GM23338 (cell line): ENCODE measurements at regions not wholly inside any gene's neighbourhood (a gene's known extent, or its start where the extent isn't known, plus 50 kb on each side); places are given as distances from the start of the nearest gene placed in this dataset.

Source experiments
- ATAC-seq: fragments of 200-7000 bp; cut with Tn5 transposase; 3 replicates; pipeline ENCODE4 v1.9.1; 2020
- DNase-seq: peaks from one replicate; pipeline ENCODE4 v3.0.0-alpha.2; 2015; ENCODE audit warnings: low spot score
- H2AFZ ChIP-seq: fragments of 200-600 bp; sonication (generic); 2 replicates; pipeline ENCODE4 v1.8.0; 2016; ENCODE audit warnings: antibody characterized with exemption, mild to moderate bottlenecking, moderate library complexity
- H3F3A ChIP-seq: fragments of 200-600 bp; sonication (generic); replicated peaks from 2 replicates; pipeline ENCODE4 v1.8.0; 2017; ENCODE audit warnings: antibody characterized with exemption, mixed run types, low read depth
- H3K27ac ChIP-seq: fragments of 200-600 bp; sonication (generic); 2 replicates; pipeline ENCODE4 v1.6.1; 2016; ENCODE audit warnings: low read depth
- H3K27me3 ChIP-seq: fragments of 200-600 bp; sonication (generic); 2 replicates; pipeline ENCODE4 v1.8.0; 2016; ENCODE audit warnings: mild to moderate bottlenecking, mixed run types, moderate library complexity; ENCODE audit not compliant: insufficient read depth
- H3K36me3 ChIP-seq: fragments of 200-600 bp; sonication (generic); 2 replicates; pipeline ENCODE4 v1.8.0; 2016; ENCODE audit warnings: mild to moderate bottlenecking; ENCODE audit not compliant: insufficient read depth
- H3K4me1 ChIP-seq: fragments of 200-600 bp; sonication (generic); 2 replicates; pipeline ENCODE4 v1.8.0; 2016; ENCODE audit warnings: mild to moderate bottlenecking, moderate library complexity; ENCODE audit not compliant: insufficient read depth
- H3K4me2 ChIP-seq: fragments of 200-600 bp; sonication (generic); 2 replicates; pipeline ENCODE4 v1.7.1; 2017; ENCODE audit warnings: mixed run types
- H3K4me3 ChIP-seq: fragments of 200-600 bp; sonication (generic); 2 replicates; pipeline ENCODE4 v1.6.1; 2016; ENCODE audit warnings: mixed run types
- H3K79me2 ChIP-seq: fragments of 200-600 bp; sonication (generic); replicated peaks from 2 replicates; pipeline ENCODE4 v1.8.0; 2017; ENCODE audit warnings: mild to moderate bottlenecking; ENCODE audit not compliant: insufficient read depth
- H3K9me2 ChIP-seq: fragments of 200-600 bp; sonication (generic); 2 replicates; pipeline ENCODE4 v1.8.0; 2017; ENCODE audit not compliant: insufficient read depth
- H4K20me1 ChIP-seq: fragments of 200-600 bp; sonication (generic); replicated peaks from 2 replicates; pipeline ENCODE4 v1.8.0; 2017; ENCODE audit warnings: mild to moderate bottlenecking; ENCODE audit not compliant: insufficient read depth
- H3K27ac Mint-ChIP-seq: 2 replicates; pipeline ENCODE4 v1.8.0; 2020; ENCODE audit warnings: inconsistent platforms, mild to moderate bottlenecking, moderate library complexity, mixed read lengths
- H3K27me3 Mint-ChIP-seq: 3 replicates; pipeline ENCODE4 v1.8.0; 2022; ENCODE audit warnings: low read depth, mild to moderate bottlenecking, moderate library complexity, mixed read lengths, inconsistent platforms; ENCODE audit not compliant: insufficient read depth, poor library complexity
- H3K36me3 Mint-ChIP-seq: 3 replicates; pipeline ENCODE4 v1.8.0; 2021; ENCODE audit warnings: low read depth, mild to moderate bottlenecking, inconsistent platforms, moderate library complexity, mixed read lengths
- H3K4me1 Mint-ChIP-seq: 3 replicates; pipeline ENCODE4 v1.8.0; 2020; ENCODE audit warnings: mild to moderate bottlenecking, inconsistent platforms, mixed read lengths
- H3K4me3 Mint-ChIP-seq: 3 replicates; pipeline ENCODE4 v1.8.0; 2021; ENCODE audit warnings: moderate library complexity, mild to moderate bottlenecking, inconsistent platforms, mixed read lengths
- H3K9me3 Mint-ChIP-seq: 3 replicates; pipeline ENCODE4 v1.8.0; 2020; ENCODE audit warnings: moderate library complexity, mild to moderate bottlenecking, inconsistent platforms, mixed read lengths
- CREB1 ChIP-seq: fragments of 250-450 bp; sonication (Bioruptor Pico); IDR thresholded peaks from 2 replicates; pipeline ENCODE4 v1.5.0; 2020; ENCODE audit warnings: low read depth, mild to moderate bottlenecking, moderate library complexity
- EZH2 ChIP-seq: fragments of 200-600 bp; sonication (generic); IDR thresholded peaks from one replicate; pipeline ENCODE4 v1.8.0; 2017; ENCODE audit warnings: antibody characterized with exemption, mild to moderate bottlenecking, low read depth; ENCODE audit not compliant: unreplicated experiment
- EZH2phosphoT487 ChIP-seq: fragments of 200-600 bp; sonication (generic); IDR thresholded peaks from one replicate; pipeline ENCODE4 v1.8.1; 2018; ENCODE audit warnings: antibody characterized with exemption; ENCODE audit not compliant: unreplicated experiment
- JUNB ChIP-seq: IDR thresholded peaks from one replicate; pipeline ENCODE4 v1.6.1; 2016; ENCODE audit warnings: antibody characterized with exemption; ENCODE audit not compliant: unreplicated experiment
- NANOG ChIP-seq: IDR thresholded peaks from 2 replicates; pipeline ENCODE4 v1.6.1; 2016; ENCODE audit warnings: antibody characterized with exemption, borderline replicate concordance
- POLR2AphosphoS5 ChIP-seq: IDR thresholded peaks from 2 replicates; pipeline ENCODE4 v1.6.1; 2016; ENCODE audit warnings: antibody characterized with exemption, low read depth
- STAT1 ChIP-seq: IDR thresholded peaks from one replicate; pipeline ENCODE4 v1.6.1; 2016; ENCODE audit warnings: antibody characterized with exemption; ENCODE audit not compliant: unreplicated experiment
- ZNF114 ChIP-seq: fragments of 250-450 bp; sonication (Bioruptor Pico); IDR thresholded peaks from 2 replicates; pipeline ENCODE4 v1.5.0; 2020; ENCODE audit warnings: mild to moderate bottlenecking, moderate library complexity
- ZNF331 ChIP-seq: fragments of 250-450 bp; sonication (Bioruptor Pico); IDR thresholded peaks from 2 replicates; pipeline ENCODE4 v1.5.0; 2020; ENCODE audit warnings: low read depth, mild to moderate bottlenecking, moderate library complexity
- TF ChIP-seq, protein P1 (sequence below): IDR thresholded peaks from 2 replicates; pipeline ENCODE4 v1.6.1; 2016; ENCODE audit warnings: antibody characterized with exemption
- TF ChIP-seq, protein P2 (sequence below): IDR thresholded peaks from one replicate; pipeline ENCODE4 v1.6.1; 2018; ENCODE audit warnings: antibody characterized with exemption; ENCODE audit not compliant: unreplicated experiment
- TF ChIP-seq, protein P3 (sequence below), 2 experiments: fragments of 200-600 bp in 1 of 2; sonication (generic) in 1 of 2; conservative IDR thresholded peaks; 2 replicates each; pipeline versions ENCODE4 v1.5.1 to v1.6.1; 2016 to 2017; ENCODE audit warnings: antibody characterized with exemption in 2 of 2, low read depth in 2 of 2, mild to moderate bottlenecking in 2 of 2, moderate library complexity in 1 of 2
- TF ChIP-seq, protein P4 (sequence below): fragments of 250-450 bp; sonication (Bioruptor Pico); IDR thresholded peaks from 2 replicates; pipeline ENCODE4 v1.5.0; 2020; ENCODE audit warnings: mild to moderate bottlenecking, moderate library complexity

DNA sequence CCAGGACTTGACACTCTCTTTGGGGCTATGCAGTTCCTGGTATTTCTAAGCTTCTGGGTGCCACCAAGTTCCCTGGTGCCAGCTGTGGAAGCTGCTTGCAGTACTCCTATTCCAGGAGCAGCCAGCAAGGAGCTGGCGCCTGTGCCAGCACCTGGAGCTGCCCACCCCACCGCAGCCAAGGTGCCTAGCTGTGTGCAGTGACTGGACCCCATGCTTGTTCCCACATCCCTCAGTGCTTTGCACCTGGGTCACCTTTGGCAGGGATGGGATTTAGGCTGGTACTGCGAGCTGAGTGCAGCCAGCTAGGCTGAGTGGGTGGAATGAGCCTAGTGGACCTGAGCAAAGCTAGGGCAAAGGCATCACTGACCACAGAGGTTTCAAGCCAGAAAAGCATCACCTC, 1674.9 kb downstream of the HACE1 start:
- no peak overlapping the region for H3K4me3 Mint-ChIP-seq
- DNase-seq (no peak), ATAC-seq (no peak)
- TF ChIP-seq STAT1, result no peak
- TF ChIP-seq, protein P1, sequence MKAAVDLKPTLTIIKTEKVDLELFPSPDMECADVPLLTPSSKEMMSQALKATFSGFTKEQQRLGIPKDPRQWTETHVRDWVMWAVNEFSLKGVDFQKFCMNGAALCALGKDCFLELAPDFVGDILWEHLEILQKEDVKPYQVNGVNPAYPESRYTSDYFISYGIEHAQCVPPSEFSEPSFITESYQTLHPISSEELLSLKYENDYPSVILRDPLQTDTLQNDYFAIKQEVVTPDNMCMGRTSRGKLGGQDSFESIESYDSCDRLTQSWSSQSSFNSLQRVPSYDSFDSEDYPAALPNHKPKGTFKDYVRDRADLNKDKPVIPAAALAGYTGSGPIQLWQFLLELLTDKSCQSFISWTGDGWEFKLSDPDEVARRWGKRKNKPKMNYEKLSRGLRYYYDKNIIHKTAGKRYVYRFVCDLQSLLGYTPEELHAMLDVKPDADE, result no peak
- TF ChIP-seq, protein P2, sequence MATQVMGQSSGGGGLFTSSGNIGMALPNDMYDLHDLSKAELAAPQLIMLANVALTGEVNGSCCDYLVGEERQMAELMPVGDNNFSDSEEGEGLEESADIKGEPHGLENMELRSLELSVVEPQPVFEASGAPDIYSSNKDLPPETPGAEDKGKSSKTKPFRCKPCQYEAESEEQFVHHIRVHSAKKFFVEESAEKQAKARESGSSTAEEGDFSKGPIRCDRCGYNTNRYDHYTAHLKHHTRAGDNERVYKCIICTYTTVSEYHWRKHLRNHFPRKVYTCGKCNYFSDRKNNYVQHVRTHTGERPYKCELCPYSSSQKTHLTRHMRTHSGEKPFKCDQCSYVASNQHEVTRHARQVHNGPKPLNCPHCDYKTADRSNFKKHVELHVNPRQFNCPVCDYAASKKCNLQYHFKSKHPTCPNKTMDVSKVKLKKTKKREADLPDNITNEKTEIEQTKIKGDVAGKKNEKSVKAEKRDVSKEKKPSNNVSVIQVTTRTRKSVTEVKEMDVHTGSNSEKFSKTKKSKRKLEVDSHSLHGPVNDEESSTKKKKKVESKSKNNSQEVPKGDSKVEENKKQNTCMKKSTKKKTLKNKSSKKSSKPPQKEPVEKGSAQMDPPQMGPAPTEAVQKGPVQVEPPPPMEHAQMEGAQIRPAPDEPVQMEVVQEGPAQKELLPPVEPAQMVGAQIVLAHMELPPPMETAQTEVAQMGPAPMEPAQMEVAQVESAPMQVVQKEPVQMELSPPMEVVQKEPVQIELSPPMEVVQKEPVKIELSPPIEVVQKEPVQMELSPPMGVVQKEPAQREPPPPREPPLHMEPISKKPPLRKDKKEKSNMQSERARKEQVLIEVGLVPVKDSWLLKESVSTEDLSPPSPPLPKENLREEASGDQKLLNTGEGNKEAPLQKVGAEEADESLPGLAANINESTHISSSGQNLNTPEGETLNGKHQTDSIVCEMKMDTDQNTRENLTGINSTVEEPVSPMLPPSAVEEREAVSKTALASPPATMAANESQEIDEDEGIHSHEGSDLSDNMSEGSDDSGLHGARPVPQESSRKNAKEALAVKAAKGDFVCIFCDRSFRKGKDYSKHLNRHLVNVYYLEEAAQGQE, result no peak
- no peak for TF ChIP-seq ZNF114 (CRISPR knock-in tag)
- no peak for TF ChIP-seq JUNB
- TF ChIP-seq, protein P3, sequence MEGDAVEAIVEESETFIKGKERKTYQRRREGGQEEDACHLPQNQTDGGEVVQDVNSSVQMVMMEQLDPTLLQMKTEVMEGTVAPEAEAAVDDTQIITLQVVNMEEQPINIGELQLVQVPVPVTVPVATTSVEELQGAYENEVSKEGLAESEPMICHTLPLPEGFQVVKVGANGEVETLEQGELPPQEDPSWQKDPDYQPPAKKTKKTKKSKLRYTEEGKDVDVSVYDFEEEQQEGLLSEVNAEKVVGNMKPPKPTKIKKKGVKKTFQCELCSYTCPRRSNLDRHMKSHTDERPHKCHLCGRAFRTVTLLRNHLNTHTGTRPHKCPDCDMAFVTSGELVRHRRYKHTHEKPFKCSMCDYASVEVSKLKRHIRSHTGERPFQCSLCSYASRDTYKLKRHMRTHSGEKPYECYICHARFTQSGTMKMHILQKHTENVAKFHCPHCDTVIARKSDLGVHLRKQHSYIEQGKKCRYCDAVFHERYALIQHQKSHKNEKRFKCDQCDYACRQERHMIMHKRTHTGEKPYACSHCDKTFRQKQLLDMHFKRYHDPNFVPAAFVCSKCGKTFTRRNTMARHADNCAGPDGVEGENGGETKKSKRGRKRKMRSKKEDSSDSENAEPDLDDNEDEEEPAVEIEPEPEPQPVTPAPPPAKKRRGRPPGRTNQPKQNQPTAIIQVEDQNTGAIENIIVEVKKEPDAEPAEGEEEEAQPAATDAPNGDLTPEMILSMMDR (conservative IDR thresholded peaks at IDR 0.05; ENCODE audit: low read depth in 2 of 2), result no peak
- TF ChIP-seq ZNF331, result no peak
- TF ChIP-seq, protein P4, sequence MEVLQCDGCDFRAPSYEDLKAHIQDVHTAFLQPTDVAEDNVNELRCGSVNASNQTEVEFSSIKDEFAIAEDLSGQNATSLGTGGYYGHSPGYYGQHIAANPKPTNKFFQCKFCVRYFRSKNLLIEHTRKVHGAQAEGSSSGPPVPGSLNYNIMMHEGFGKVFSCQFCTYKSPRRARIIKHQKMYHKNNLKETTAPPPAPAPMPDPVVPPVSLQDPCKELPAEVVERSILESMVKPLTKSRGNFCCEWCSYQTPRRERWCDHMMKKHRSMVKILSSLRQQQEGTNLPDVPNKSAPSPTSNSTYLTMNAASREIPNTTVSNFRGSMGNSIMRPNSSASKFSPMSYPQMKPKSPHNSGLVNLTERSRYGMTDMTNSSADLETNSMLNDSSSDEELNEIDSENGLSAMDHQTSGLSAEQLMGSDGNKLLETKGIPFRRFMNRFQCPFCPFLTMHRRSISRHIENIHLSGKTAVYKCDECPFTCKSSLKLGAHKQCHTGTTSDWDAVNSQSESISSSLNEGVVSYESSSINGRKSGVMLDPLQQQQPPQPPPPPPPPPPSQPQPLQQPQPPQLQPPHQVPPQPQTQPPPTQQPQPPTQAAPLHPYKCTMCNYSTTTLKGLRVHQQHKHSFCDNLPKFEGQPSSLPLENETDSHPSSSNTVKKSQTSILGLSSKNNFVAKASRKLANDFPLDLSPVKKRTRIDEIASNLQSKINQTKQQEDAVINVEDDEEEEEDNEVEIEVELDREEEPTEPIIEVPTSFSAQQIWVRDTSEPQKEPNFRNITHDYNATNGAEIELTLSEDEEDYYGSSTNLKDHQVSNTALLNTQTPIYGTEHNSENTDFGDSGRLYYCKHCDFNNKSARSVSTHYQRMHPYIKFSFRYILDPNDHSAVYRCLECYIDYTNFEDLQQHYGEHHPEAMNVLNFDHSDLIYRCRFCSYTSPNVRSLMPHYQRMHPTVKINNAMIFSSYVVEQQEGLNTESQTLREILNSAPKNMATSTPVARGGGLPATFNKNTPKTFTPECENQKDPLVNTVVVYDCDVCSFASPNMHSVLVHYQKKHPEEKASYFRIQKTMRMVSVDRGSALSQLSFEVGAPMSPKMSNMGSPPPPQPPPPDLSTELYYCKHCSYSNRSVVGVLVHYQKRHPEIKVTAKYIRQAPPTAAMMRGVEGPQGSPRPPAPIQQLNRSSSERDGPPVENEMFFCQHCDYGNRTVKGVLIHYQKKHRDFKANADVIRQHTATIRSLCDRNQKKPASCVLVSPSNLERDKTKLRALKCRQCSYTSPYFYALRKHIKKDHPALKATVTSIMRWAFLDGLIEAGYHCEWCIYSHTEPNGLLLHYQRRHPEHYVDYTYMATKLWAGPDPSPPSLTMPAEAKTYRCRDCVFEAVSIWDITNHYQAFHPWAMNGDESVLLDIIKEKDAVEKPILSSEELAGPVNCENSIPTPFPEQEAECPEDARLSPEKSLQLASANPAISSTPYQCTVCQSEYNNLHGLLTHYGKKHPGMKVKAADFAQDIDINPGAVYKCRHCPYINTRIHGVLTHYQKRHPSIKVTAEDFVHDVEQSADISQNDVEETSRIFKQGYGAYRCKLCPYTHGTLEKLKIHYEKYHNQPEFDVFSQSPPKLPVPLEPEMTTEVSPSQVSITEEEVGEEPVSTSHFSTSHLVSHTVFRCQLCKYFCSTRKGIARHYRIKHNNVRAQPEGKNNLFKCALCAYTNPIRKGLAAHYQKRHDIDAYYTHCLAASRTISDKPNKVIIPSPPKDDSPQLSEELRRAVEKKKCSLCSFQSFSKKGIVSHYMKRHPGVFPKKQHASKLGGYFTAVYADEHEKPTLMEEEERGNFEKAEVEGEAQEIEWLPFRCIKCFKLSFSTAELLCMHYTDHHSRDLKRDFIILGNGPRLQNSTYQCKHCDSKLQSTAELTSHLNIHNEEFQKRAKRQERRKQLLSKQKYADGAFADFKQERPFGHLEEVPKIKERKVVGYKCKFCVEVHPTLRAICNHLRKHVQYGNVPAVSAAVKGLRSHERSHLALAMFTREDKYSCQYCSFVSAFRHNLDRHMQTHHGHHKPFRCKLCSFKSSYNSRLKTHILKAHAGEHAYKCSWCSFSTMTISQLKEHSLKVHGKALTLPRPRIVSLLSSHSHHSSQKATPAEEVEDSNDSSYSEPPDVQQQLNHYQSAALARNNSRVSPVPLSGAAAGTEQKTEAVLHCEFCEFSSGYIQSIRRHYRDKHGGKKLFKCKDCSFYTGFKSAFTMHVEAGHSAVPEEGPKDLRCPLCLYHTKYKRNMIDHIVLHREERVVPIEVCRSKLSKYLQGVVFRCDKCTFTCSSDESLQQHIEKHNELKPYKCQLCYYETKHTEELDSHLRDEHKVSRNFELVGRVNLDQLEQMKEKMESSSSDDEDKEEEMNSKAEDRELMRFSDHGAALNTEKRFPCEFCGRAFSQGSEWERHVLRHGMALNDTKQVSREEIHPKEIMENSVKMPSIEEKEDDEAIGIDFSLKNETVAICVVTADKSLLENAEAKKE (CRISPR knock-in tag), result no peak
- TF ChIP-seq NANOG, result no peak
- no peak for TF ChIP-seq EZH2phosphoT487
- TF ChIP-seq CREB1 (CRISPR knock-in tag), result no peak
- no peak for TF ChIP-seq POLR2AphosphoS5
- TF ChIP-seq EZH2, result no peak
- no peaks in the 10 kb centered on the region for H3K36me3 Mint-ChIP-seq
- H3K27me3 Mint-ChIP-seq, result peaks cover 1% of the 10 kb centered on the region
- Histone ChIP-seq H3K9me2 (no peaks in the 10 kb centered on the region), H3K27ac (no peak overlapping the region), H3K4me1 (no peaks in the 10 kb centered on the region), H2AFZ (no peak overlapping the region), H3K27me3 (no peaks in the 10 kb centered on the region), H4K20me1 (no peaks in the 10 kb centered on the region), H3K4me2 (no peak overlapping the region), H3K4me3 (no peak overlapping the region), H3K79me2 (no peaks in the 10 kb centered on the region), H3F3A (no peaks in the 10 kb centered on the region), H3K36me3 (no peaks in the 10 kb centered on the region)
- H3K27ac Mint-ChIP-seq, result no peak overlapping the region
- H3K9me3 Mint-ChIP-seq, result no peaks in the 10 kb centered on the region; the same call in 2 of the 3 replicates
- no peaks in the 10 kb centered on the region for H3K4me1 Mint-ChIP-seq
